A673 (cell line): ENCODE measurements at regions not wholly inside any gene's neighbourhood (a gene's known extent, or its start where the extent isn't known, plus 50 kb on each side); places are given as distances from the start of the nearest gene placed in this dataset.

Experiments used
- BruUV-seq: library from RNA; stranded (reverse); fragments of 400-500 nt; replicated peaks from 2 replicates; lab custom pipeline; 2021; lab: Mats Ljungman, UMichigan
- CTCF ChIA-PET: fragments of 300-600 bp; sonication (Branson Sonifier 250); formaldehyde crosslinking; loops from one replicate; lab custom pipeline; 2022; ENCODE audit warnings: antibody characterized with exemption; lab: Charles Lee
- POLR2A ChIA-PET: fragments of 300-600 bp; sonication (Branson Sonifier 250); formaldehyde crosslinking; loops from one replicate; lab custom pipeline; 2022; ENCODE audit warnings: antibody characterized with exemption; ENCODE audit not compliant: low non-redundant PET; lab: Charles Lee
- DNase-seq: peaks from one replicate; pipeline ENCODE4 v3.0.0-alpha.2; 2015; ENCODE audit warnings: low spot score
- H3K27ac ChIP-seq: fragments of 200-600 bp; sonication (generic); 2 replicates; pipeline ENCODE4 v1.5.1; 2016; ENCODE audit warnings: mixed run types, low read depth, mild to moderate bottlenecking, mixed read lengths, antibody characterized with exemption, low read length; ENCODE audit not compliant: poor library complexity, severe bottlenecking
- H3K27me3 ChIP-seq: fragments of 200-600 bp; sonication (generic); replicated peaks from 2 replicates; pipeline ENCODE4 v1.6.1; 2017; ENCODE audit warnings: mixed run types, low read depth, mild to moderate bottlenecking, mixed read lengths, antibody characterized with exemption, low read length; ENCODE audit not compliant: insufficient read depth, poor library complexity
- H3K36me3 ChIP-seq: fragments of 200-600 bp; sonication (generic); 2 replicates; pipeline ENCODE4 v1.6.1; 2016; ENCODE audit warnings: mixed run types, mild to moderate bottlenecking, mixed read lengths, antibody characterized with exemption, low read length; ENCODE audit not compliant: insufficient read depth, poor library complexity, severe bottlenecking
- H3K4me1 ChIP-seq: fragments of 200-600 bp; sonication (generic); 2 replicates; pipeline ENCODE4 v1.6.1; 2017; ENCODE audit warnings: mixed run types, mild to moderate bottlenecking, mixed read lengths, antibody characterized with exemption, low read length; ENCODE audit not compliant: insufficient read depth, poor library complexity, severe bottlenecking
- H3K4me3 ChIP-seq: fragments of 200-600 bp; sonication (generic); 2 replicates; pipeline ENCODE4 v1.5.1; 2016; ENCODE audit warnings: low read depth, mixed run types, mild to moderate bottlenecking, mixed read lengths, low read length; ENCODE audit not compliant: poor library complexity, severe bottlenecking
- H3K9me3 ChIP-seq: fragments of 200-600 bp; sonication (generic); 2 replicates; pipeline ENCODE4 v1.6.1; 2016; ENCODE audit warnings: mixed run types, low read depth, mild to moderate bottlenecking, mixed read lengths, antibody characterized with exemption, low read length; ENCODE audit not compliant: poor library complexity, severe bottlenecking
- CTCF ChIP-seq: fragments of 300-800, 200-600 bp; sonication (generic); conservative IDR thresholded peaks from 2 replicates; pipeline ENCODE4 v1.5.1; 2017; ENCODE audit warnings: low read depth, mild to moderate bottlenecking, antibody characterized with exemption, low read length, moderate library complexity, mixed read lengths
- EZH2 ChIP-seq: fragments of 200-600 bp; sonication (generic); IDR thresholded peaks from 2 replicates; pipeline ENCODE4 v1.6.1; 2017; ENCODE audit warnings: borderline replicate concordance, low read depth, mild to moderate bottlenecking, mixed read lengths, antibody characterized with exemption, low read length; ENCODE audit not compliant: poor library complexity, severe bottlenecking
- intact Hi-C: fragments of 100-400 bp; cut with micrococcal nuclease; formaldehyde crosslinking; loops from one replicate; pipeline ENCODE4 v1.10.0; 2022; ENCODE audit not compliant: unreplicated experiment

GRCh38 chr1:29531596-29531995, 295.3 kb downstream of the PTPRU start:
- no TSS peak for BruUV-seq
- POLR2A ChIA-PET: no interaction called here
- CTCF ChIA-PET: no interaction called here
- Histone ChIP-seq H3K4me1 (no peaks in the 10 kb centered on the region), H3K27me3 (peaks cover 25% of the 10 kb centered on the region), H3K27ac (no peak overlapping the region), H3K9me3 (no peaks in the 10 kb centered on the region), H3K36me3 (no peaks in the 10 kb centered on the region), H3K4me3 (no peak overlapping the region)
- TF ChIP-seq EZH2: no peak
- no peak for TF ChIP-seq CTCF
- no peak for DNase-seq
- intact Hi-C loops: no loop called here

- no peaks in the 10 kb centered on the region for H3K36me3 ChIP-seq
- intact Hi-C loops: no loop called here
Measured at GRCh38 chr1:29529677-29530278, 293.5 kb downstream of the PTPRU start.

GRCh38 chr1:29527314-29528004, 291.1 kb downstream of the PTPRU start:
- DNase-seq: no peak
- H3K27ac ChIP-seq: no peak overlapping the region
- H3K36me3 ChIP-seq: no peaks in the 10 kb centered on the region
- H3K9me3 ChIP-seq: no peaks in the 10 kb centered on the region
- peaks cover 34% of the 10 kb centered on the region for H3K27me3 ChIP-seq
- TF ChIP-seq CTCF (no peak), EZH2 (no peak)
- CTCF ChIA-PET: no interaction called here
- no peak overlapping the region for H3K4me3 ChIP-seq
- no TSS peak for BruUV-seq
- POLR2A ChIA-PET: no interaction called here
- intact Hi-C loops: no loop called here
- H3K4me1 ChIP-seq: no peaks in the 10 kb centered on the region

More at GRCh38 chr1:29529677-29530278, 293.5 kb downstream of the PTPRU start:
- H3K27me3 ChIP-seq: peaks cover 21% of the 10 kb centered on the region
- ChIA-PET POLR2A (no interaction called here), CTCF (no interaction called here)
- no TSS peak for BruUV-seq
- TF ChIP-seq EZH2: no peak
- no peak for TF ChIP-seq CTCF
- no peaks in the 10 kb centered on the region for H3K9me3 ChIP-seq
- no peak overlapping the region for H3K4me3 ChIP-seq
- no peaks in the 10 kb centered on the region for H3K4me1 ChIP-seq
- no peak for DNase-seq
- no peak overlapping the region for H3K27ac ChIP-seq
